ENCODE measurements at regions not wholly inside any gene's neighbourhood (a gene's known extent, or its start where the extent isn't known, plus 50 kb on each side); places are given as distances from the start of the nearest gene placed in this dataset.

- DNase-seq (ENCODE audit: extremely low read depth in 1 of 2, low read depth in 1 of 2): no peak
Observed at GRCh38 chr13:84686973-84687372, 804.7 kb upstream of the SLITRK1 start.

- DNase-seq (ENCODE audit: extremely low read depth in 1 of 2, low read depth in 1 of 2): no peak
Observed at GRCh38 chr13:84686458-84686857, 804.2 kb upstream of the SLITRK1 start.

- no peak for DNase-seq (ENCODE audit: extremely low read depth in 1 of 2, low read depth in 1 of 2)
Observed at GRCh38 chr13:84684804-84685203, 802.5 kb upstream of the SLITRK1 start.

GRCh38 chr13:84684048-84684662 is 801.9 kb upstream of the SLITRK1 start:
- DNase-seq (ENCODE audit: extremely low read depth in 1 of 2, low read depth in 1 of 2): no peak

GRCh38 chr13:84683448-84683847 is 801.2 kb upstream of the SLITRK1 start:
- no peak for DNase-seq (ENCODE audit: extremely low read depth in 1 of 2, low read depth in 1 of 2)

GRCh38 chr13:84677836-84678235 is 795.6 kb upstream of the SLITRK1 start:
- DNase-seq (ENCODE audit: extremely low read depth in 1 of 2, low read depth in 1 of 2): no peak

- DNase-seq (ENCODE audit: extremely low read depth in 1 of 2, low read depth in 1 of 2): no peak
Observed at GRCh38 chr13:84672616-84673015, 790.3 kb upstream of the SLITRK1 start.

GRCh38 chr13:84670245-84670644 is 788.0 kb upstream of the SLITRK1 start:
- no peak for DNase-seq (ENCODE audit: extremely low read depth in 1 of 2, low read depth in 1 of 2)

GRCh38 chr13:84668637-84669036 is 786.4 kb upstream of the SLITRK1 start:
- DNase-seq (ENCODE audit: extremely low read depth in 1 of 2, low read depth in 1 of 2): no peak

GRCh38 chr13:84662491-84662890 is 780.2 kb upstream of the SLITRK1 start:
- no peak for DNase-seq (ENCODE audit: extremely low read depth in 1 of 2, low read depth in 1 of 2)

- no peak for DNase-seq (ENCODE audit: extremely low read depth in 1 of 2, low read depth in 1 of 2)
Observed at GRCh38 chr13:84661718-84662117, 779.4 kb upstream of the SLITRK1 start.

GRCh38 chr13:84659359-84659661 is 777.0 kb upstream of the SLITRK1 start:
- DNase-seq (ENCODE audit: extremely low read depth in 1 of 2, low read depth in 1 of 2): no peak

- DNase-seq (ENCODE audit: extremely low read depth in 1 of 2, low read depth in 1 of 2): no peak
Observed at GRCh38 chr13:84658491-84659358, 776.5 kb upstream of the SLITRK1 start.

GRCh38 chr13:84655677-84656076 is 773.4 kb upstream of the SLITRK1 start:
- DNase-seq (ENCODE audit: extremely low read depth in 1 of 2, low read depth in 1 of 2): no peak

- no peak for DNase-seq (ENCODE audit: extremely low read depth in 1 of 2, low read depth in 1 of 2)
Observed at GRCh38 chr13:84654654-84655275, 772.5 kb upstream of the SLITRK1 start.

- DNase-seq (ENCODE audit: extremely low read depth in 1 of 2, low read depth in 1 of 2): no peak
Observed at GRCh38 chr13:84653915-84654534, 771.8 kb upstream of the SLITRK1 start.

GRCh38 chr13:84651705-84652104 is 769.4 kb upstream of the SLITRK1 start:
- no peak for DNase-seq (ENCODE audit: extremely low read depth in 1 of 2, low read depth in 1 of 2)

GRCh38 chr13:84651288-84651687 is 769.0 kb upstream of the SLITRK1 start:
- DNase-seq (ENCODE audit: extremely low read depth in 1 of 2, low read depth in 1 of 2): no peak

GRCh38 chr13:84649853-84650252 is 767.6 kb upstream of the SLITRK1 start:
- DNase-seq (ENCODE audit: extremely low read depth in 1 of 2, low read depth in 1 of 2): no peak

GRCh38 chr13:84648069-84648640 is 765.9 kb upstream of the SLITRK1 start:
- DNase-seq (ENCODE audit: extremely low read depth in 1 of 2, low read depth in 1 of 2): no peak

- DNase-seq (ENCODE audit: extremely low read depth in 1 of 2, low read depth in 1 of 2): no peak
Observed at GRCh38 chr13:84646957-84647356, 764.7 kb upstream of the SLITRK1 start.

Data from activated CD8-positive, alpha-beta memory T cell treated with anti-CD3 and anti-CD28 coated beads for 1 hour (primary cell).